IPS DF 6.9 (cell line): ENCODE measurements at regions not wholly inside any gene's neighbourhood (a gene's known extent, or its start where the extent isn't known, plus 50 kb on each side); places are given as distances from the start of the nearest gene placed in this dataset.

Source experiments
- DNase-seq: peaks from one replicate; pipeline ENCODE4 v3.0.0-alpha.2; 2013; ENCODE audit warnings: low read depth, low spot score
- H3K27ac ChIP-seq: one replicate; pipeline ENCODE4 v1.5.1; 2013; ENCODE audit warnings: low read length, control low read depth
- H3K27me3 ChIP-seq: 2 replicates; pipeline ENCODE4 v1.6.1; 2013; ENCODE audit warnings: mild to moderate bottlenecking, low read length; ENCODE audit not compliant: control insufficient read depth, insufficient read depth
- H3K36me3 ChIP-seq: 2 replicates; pipeline ENCODE4 v1.6.1; 2013; ENCODE audit warnings: low read length; ENCODE audit not compliant: control insufficient read depth, insufficient read depth
- H3K4me1 ChIP-seq: 2 replicates; pipeline ENCODE4 v1.6.1; 2013; ENCODE audit warnings: low read length; ENCODE audit not compliant: control insufficient read depth, insufficient read depth
- H3K4me3 ChIP-seq: 2 replicates; pipeline ENCODE4 v1.5.1; 2013; ENCODE audit warnings: mild to moderate bottlenecking, low read length
- H3K9me3 ChIP-seq: 2 replicates; pipeline ENCODE4 v1.6.1; 2013; ENCODE audit warnings: low read length, inconsistent platforms; ENCODE audit not compliant: control insufficient read depth, insufficient read depth
- whole genome bisulfite sequencing: extraction: QIAGEN DNeasy Blood & Tissue Kit; methylation state at CpG from one replicate; pipeline ENCODE4 v1.1.7; 2013; ENCODE audit warnings: mixed read lengths, missing lambda C conversion rate; ENCODE audit not compliant: insufficient read length, insufficient coverage; 5-methylcytosine and 5-hydroxymethylcytosine counted together

DNA sequence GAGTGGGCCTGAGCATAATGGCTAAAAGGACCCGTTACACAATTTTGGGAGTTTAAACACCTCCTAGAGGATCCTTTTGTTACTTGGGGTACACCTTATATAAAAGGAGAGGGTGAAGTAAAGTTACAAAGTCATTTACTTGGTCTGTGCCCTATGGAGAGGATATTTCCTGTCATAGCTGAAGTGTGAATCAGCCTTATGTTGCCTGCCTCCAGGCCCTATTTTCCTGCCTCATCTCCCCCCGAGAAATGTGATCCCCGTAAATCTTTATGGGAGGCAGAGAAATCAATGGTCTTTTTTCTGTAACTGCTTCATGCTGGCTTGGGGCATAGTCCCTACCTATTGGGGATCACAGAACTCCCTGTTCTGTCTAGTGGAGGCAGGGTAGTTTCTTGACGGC lies 906.6 kb downstream of the DSC3 start:
- DNase-seq, result no peak
- Histone ChIP-seq H3K4me3 (no peak overlapping the region), H3K36me3 (no peaks in the 10 kb centered on the region), H3K9me3 (no peaks in the 10 kb centered on the region), H3K4me1 (no peaks in the 10 kb centered on the region; the same call in 1 of the 2 replicates), H3K27ac (no peak overlapping the region), H3K27me3 (no peaks in the 10 kb centered on the region)
- WGBS, result no CpG with 5 or more reads among the region's 4 CpGs

DNA sequence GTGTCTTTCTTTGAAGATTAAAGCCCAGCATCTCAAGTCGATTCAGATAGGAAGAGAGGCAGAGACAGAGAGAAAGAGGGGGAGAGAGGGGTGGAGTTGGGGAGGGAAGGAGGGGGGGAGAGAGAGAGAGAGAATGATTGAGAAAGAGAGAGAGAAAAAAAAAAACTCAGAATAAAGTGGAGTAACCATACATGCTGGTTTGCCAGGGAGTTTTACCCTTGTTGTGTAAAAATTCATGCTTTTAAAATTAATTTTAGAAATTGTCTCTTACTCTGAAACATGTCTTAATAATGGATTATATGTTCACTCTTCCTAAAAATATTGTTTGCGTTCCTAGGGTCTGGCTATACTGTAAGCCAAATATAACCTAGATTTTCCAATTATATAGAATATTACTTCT lies 908.5 kb downstream of the DSC3 start:
- H3K4me1 ChIP-seq, result no peaks in the 10 kb centered on the region; the same call in 1 of the 2 replicates
- no peaks in the 10 kb centered on the region for H3K9me3 ChIP-seq
- H3K36me3 ChIP-seq, result no peaks in the 10 kb centered on the region
- no peak overlapping the region for H3K4me3 ChIP-seq
- no CpG with 5 or more reads among the region's 2 CpGs for WGBS
- H3K27ac ChIP-seq, result no peak overlapping the region
- no peaks in the 10 kb centered on the region for H3K27me3 ChIP-seq
- DNase-seq, result no peak

- no peak for DNase-seq
- H3K9me3 ChIP-seq, result no peaks in the 10 kb centered on the region
- H3K4me1 ChIP-seq, result no peaks in the 10 kb centered on the region; the same call in 1 of the 2 replicates
- H3K4me3 ChIP-seq, result no peak overlapping the region
- no CpG with 5 or more reads among the region's 1 CpG for WGBS
- no peak overlapping the region for H3K27ac ChIP-seq
- no peaks in the 10 kb centered on the region for H3K27me3 ChIP-seq
- H3K36me3 ChIP-seq, result no peaks in the 10 kb centered on the region
These were observed 909.6 kb downstream of the DSC3 start for GRCh38 chr18:30132959-30133358.

DNA sequence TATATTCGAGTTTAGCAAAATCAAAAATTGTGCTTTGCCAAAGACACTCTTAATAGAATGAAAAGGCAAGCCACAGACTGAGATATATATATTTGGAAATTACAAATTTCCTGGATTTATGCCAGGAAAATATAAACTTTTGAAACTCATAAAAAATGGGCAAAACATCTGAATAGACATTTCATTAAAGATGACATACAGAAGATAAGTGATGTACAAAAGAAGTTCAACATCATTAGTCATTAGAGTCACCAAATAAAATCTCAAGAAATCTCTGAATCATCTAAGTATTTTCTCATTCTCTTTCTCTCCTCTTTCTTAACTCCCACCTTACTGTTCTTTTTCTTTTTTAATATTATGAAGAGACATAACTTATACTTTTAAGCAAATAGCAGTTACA lies 921.1 kb downstream of the DSC3 start:
- Histone ChIP-seq H3K27me3 (no peaks in the 10 kb centered on the region), H3K9me3 (no peaks in the 10 kb centered on the region), H3K4me1 (no peaks in the 10 kb centered on the region), H3K36me3 (no peaks in the 10 kb centered on the region), H3K4me3 (no peak overlapping the region), H3K27ac (no peak overlapping the region)
- WGBS, result no CpG with 5 or more reads among the region's 1 CpG
- DNase-seq, result no peak

GRCh38 chr18:30113454-30113853 lies 929.1 kb downstream of the DSC3 start:
- Histone ChIP-seq H3K36me3 (no peaks in the 10 kb centered on the region), H3K9me3 (no peaks in the 10 kb centered on the region), H3K27me3 (no peaks in the 10 kb centered on the region), H3K4me1 (no peaks in the 10 kb centered on the region), H3K4me3 (no peak overlapping the region), H3K27ac (no peak overlapping the region)
- no peak for DNase-seq

- no peak for DNase-seq
- WGBS, result no CpG with 5 or more reads among the region's 1 CpG
- no peaks in the 10 kb centered on the region for H3K36me3 ChIP-seq
- no peak overlapping the region for H3K27ac ChIP-seq
- H3K4me1 ChIP-seq, result no peaks in the 10 kb centered on the region
- H3K27me3 ChIP-seq, result no peaks in the 10 kb centered on the region
- no peak overlapping the region for H3K4me3 ChIP-seq
- no peaks in the 10 kb centered on the region for H3K9me3 ChIP-seq
These were observed 936.2 kb downstream of the DSC3 start for GRCh38 chr18:30106356-30106755.

DNA sequence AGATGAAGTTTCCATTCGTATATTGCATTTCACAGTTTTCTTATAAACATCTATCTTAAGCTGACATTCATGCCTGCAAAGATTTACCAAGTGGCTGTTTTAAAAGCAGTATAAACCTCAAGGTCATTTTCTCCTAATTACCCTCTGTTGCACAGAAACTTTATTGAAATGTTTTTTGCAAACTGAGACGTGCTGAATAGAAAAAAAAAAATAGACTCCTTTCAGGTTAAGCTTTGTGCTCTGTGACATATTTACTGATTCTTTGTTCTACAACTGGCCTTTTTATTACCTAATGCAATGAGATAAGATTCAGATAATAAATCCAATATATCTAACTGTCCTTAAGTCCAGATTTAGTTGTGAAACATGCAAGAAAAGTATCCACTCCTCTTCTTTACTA lies 938.7 kb downstream of the DSC3 start:
- no peak for DNase-seq
- Histone ChIP-seq H3K4me3 (no peak overlapping the region), H3K27me3 (no peaks in the 10 kb centered on the region), H3K9me3 (no peaks in the 10 kb centered on the region), H3K4me1 (no peaks in the 10 kb centered on the region), H3K27ac (no peak overlapping the region), H3K36me3 (no peaks in the 10 kb centered on the region)
- no CpG with 5 or more reads among the region's 2 CpGs for WGBS

GRCh38 chr18:30096796-30097195 lies 945.7 kb downstream of the DSC3 start:
- no peaks in the 10 kb centered on the region for H3K9me3 ChIP-seq
- no peaks in the 10 kb centered on the region for H3K27me3 ChIP-seq
- no CpG with 5 or more reads among the region's 1 CpG for WGBS
- no peak overlapping the region for H3K27ac ChIP-seq
- H3K4me3 ChIP-seq, result no peak overlapping the region
- DNase-seq, result no peak
- H3K4me1 ChIP-seq, result no peaks in the 10 kb centered on the region
- no peaks in the 10 kb centered on the region for H3K36me3 ChIP-seq

DNA sequence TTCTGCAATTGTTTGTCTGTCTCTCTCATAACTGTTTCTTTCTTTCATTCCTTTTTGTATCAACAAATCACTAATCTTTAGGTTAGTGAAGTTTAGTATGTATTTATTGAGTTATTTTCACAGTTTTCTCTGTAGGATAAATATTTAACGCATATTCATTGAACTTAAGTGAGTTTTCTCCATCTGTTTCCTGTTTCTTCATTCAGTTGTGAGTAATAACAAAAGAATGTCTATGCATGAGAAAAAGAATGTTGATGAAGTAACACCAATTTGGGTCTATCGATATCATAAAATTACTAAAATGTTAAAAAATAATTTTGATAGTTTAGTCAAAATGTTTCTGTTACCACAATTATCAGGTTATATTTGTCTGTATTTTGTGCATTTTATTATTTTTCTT lies 948.0 kb downstream of the DSC3 start:
- no peaks in the 10 kb centered on the region for H3K9me3 ChIP-seq
- no peak overlapping the region for H3K4me3 ChIP-seq
- no peaks in the 10 kb centered on the region for H3K36me3 ChIP-seq
- no CpG with 5 or more reads among the region's 2 CpGs for WGBS
- H3K4me1 ChIP-seq, result no peaks in the 10 kb centered on the region
- DNase-seq, result no peak
- H3K27ac ChIP-seq, result no peak overlapping the region
- H3K27me3 ChIP-seq, result no peaks in the 10 kb centered on the region

- Histone ChIP-seq H3K4me3 (no peak overlapping the region), H3K9me3 (no peaks in the 10 kb centered on the region), H3K36me3 (no peaks in the 10 kb centered on the region), H3K27me3 (no peaks in the 10 kb centered on the region), H3K4me1 (no peaks in the 10 kb centered on the region), H3K27ac (no peak overlapping the region)
- no CpG with 5 or more reads among the region's 4 CpGs for WGBS
- no peak for DNase-seq
These were observed 949.2 kb downstream of the DSC3 start for GRCh38 chr18:30093376-30093775.

DNA sequence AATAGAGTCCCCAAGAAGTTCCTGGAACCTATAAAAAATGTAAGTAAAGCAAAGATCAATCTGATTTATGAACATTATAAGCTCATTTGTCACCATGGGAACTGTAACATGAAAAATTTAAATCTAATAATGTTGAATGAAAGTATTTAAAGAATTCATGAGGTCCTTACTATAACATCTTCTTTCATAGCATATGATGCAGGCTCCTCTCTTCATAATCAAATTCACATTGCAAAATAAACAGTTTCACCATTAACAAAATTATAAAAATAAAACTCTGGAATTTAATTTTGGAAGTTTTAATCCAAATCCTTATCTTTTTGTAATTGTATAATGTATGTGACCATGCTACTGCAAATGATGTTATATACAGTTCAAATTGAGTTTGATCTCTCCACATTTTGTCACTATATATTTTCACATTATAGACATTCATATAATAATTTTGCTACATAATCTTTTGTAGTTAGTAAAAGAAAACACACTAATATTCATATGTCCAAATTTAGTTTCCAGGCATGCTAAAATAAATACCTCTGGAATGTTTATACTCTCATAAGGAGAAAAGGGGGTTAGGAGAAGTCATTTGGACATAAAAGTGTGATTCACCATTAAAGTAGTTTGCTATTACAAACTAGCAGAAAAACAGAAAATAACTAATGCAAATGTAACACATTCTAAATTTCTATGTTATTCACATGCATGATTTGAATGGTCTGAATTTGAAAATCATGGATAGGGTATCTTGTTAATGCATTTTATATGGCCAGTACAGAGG lies 954.1 kb downstream of the DSC3 start:
- Histone ChIP-seq H3K27me3 (no peaks in the 10 kb centered on the region), H3K9me3 (no peaks in the 10 kb centered on the region), H3K4me3 (no peak overlapping the region), H3K36me3 (no peaks in the 10 kb centered on the region), H3K27ac (no peak overlapping the region), H3K4me1 (no peaks in the 10 kb centered on the region)
- DNase-seq, result no peak
